ENCODE measurements at regions not wholly inside any gene's neighbourhood (a gene's known extent, or its start where the extent isn't known, plus 50 kb on each side); places are given as distances from the start of the nearest gene placed in this dataset.

DNA sequence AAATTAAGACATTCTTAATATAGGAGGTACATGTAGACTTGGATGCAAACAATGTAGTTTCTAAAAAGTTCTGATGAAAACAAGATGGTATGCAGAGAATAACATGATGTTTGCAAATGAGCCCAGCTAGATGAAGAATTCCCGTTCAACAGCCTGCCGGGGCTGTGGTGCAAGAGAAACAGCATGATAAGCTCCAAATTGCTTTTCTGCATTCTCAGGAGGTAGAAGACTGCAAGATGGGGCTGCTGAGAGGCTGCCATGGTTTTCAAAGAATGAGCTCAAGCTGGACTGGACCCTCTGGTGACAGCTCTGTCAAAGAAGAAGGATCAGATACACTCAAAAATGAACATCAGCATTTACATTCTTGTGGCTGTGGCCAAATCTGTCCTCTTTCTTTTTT lies 73.4 kb upstream of the PALS2 start:
- H3K27me3 ChIP-seq (ENCODE audit: low read depth, low read length), result no peaks in the 10 kb centered on the region; the same call in 1 of the 2 replicates
- H3K4me1 ChIP-seq (ENCODE audit: low read length), result no peaks in the 10 kb centered on the region
- no peaks in the 10 kb centered on the region for H4K20me1 ChIP-seq (ENCODE audit: insufficient read depth, low read length)
- TF ChIP-seq, protein P1, sequence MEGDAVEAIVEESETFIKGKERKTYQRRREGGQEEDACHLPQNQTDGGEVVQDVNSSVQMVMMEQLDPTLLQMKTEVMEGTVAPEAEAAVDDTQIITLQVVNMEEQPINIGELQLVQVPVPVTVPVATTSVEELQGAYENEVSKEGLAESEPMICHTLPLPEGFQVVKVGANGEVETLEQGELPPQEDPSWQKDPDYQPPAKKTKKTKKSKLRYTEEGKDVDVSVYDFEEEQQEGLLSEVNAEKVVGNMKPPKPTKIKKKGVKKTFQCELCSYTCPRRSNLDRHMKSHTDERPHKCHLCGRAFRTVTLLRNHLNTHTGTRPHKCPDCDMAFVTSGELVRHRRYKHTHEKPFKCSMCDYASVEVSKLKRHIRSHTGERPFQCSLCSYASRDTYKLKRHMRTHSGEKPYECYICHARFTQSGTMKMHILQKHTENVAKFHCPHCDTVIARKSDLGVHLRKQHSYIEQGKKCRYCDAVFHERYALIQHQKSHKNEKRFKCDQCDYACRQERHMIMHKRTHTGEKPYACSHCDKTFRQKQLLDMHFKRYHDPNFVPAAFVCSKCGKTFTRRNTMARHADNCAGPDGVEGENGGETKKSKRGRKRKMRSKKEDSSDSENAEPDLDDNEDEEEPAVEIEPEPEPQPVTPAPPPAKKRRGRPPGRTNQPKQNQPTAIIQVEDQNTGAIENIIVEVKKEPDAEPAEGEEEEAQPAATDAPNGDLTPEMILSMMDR (IDR thresholded peaks at IDR 0.05; ENCODE audit: low read depth, low read length), result no peak
- TF ChIP-seq EZH2phosphoT487 (IDR thresholded peaks at IDR 0.05; ENCODE audit: low read depth), result no peak
- no peaks in the 10 kb centered on the region for H3K79me2 ChIP-seq (ENCODE audit: low read length)
- H3K9me3 ChIP-seq (ENCODE audit: insufficient read depth, low read length), result no peaks in the 10 kb centered on the region
- no peak overlapping the region for H3K9ac ChIP-seq (ENCODE audit: low read length)
- H2AFZ ChIP-seq (ENCODE audit: low read depth, low read length), result no peak overlapping the region
- no peaks in the 10 kb centered on the region for H3K36me3 ChIP-seq (replicated peaks; ENCODE audit: low read depth, low read length)
- H3K4me3 ChIP-seq (ENCODE audit: low read length), result no peak overlapping the region
- no peak overlapping the region for H3K27ac ChIP-seq (ENCODE audit: low read length)
- no peak overlapping the region for H3K4me2 ChIP-seq (ENCODE audit: low read length)

DNA sequence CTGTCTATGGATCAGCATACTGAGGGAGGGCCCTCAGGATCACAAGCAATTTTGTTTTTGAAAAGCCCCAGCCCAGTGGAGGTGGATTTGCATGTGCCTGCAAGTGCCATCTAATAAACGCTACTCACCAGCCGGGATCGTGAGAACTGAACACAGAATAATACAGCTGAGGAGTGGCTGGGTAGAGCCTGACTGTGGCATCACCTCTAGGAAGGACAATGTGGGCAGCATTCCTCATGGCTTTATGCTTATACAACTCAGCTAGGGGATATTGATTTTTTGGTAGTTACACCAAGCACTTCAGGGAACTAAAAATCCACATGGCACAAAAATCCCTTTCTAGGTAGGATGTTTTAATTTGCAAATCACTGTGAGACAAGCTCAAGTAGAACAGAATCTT lies 72.7 kb upstream of the PALS2 start:
- Histone ChIP-seq H3K4me1 (ENCODE audit: low read length) (no peaks in the 10 kb centered on the region), H3K4me3 (ENCODE audit: low read length) (no peak overlapping the region), H3K9me3 (ENCODE audit: insufficient read depth, low read length) (no peaks in the 10 kb centered on the region), H3K27ac (ENCODE audit: low read length) (no peak overlapping the region), H3K27me3 (ENCODE audit: low read depth, low read length) (no peaks in the 10 kb centered on the region; the same call in 1 of the 2 replicates), H3K79me2 (ENCODE audit: low read length) (no peaks in the 10 kb centered on the region), H4K20me1 (ENCODE audit: insufficient read depth, low read length) (no peaks in the 10 kb centered on the region), H3K9ac (ENCODE audit: low read length) (no peak overlapping the region), H3K36me3 (replicated peaks; ENCODE audit: low read depth, low read length) (no peaks in the 10 kb centered on the region), H2AFZ (ENCODE audit: low read depth, low read length) (no peak overlapping the region), H3K4me2 (ENCODE audit: low read length) (no peak overlapping the region)
- no peak for TF ChIP-seq EZH2phosphoT487 (IDR thresholded peaks at IDR 0.05; ENCODE audit: low read depth)

DNA sequence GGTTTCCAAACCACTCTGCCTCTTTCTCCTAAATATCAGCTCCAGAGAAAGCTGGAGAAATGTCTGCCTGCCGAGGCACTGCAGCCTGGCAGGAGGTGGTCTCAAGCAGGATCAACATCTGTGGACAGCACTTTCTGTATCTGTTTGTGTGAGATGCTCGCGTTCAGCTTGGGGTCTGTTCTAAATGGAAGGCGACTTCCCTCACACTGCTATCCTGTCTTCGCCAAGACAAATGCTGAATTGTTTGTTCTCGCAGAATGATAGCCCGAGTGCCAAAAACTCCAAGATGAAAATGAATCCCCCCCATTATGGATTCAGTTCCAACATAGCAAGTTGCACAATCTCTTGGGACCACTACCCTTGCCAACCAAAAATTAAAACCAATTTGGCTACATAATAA lies 72.2 kb upstream of the PALS2 start:
- Histone ChIP-seq H3K9ac (ENCODE audit: low read length) (no peak overlapping the region), H3K9me3 (ENCODE audit: insufficient read depth, low read length) (no peaks in the 10 kb centered on the region), H3K4me1 (ENCODE audit: low read length) (no peaks in the 10 kb centered on the region), H3K79me2 (ENCODE audit: low read length) (no peaks in the 10 kb centered on the region), H4K20me1 (ENCODE audit: insufficient read depth, low read length) (no peaks in the 10 kb centered on the region), H3K36me3 (replicated peaks; ENCODE audit: low read depth, low read length) (no peaks in the 10 kb centered on the region), H2AFZ (ENCODE audit: low read depth, low read length) (no peak overlapping the region), H3K27me3 (ENCODE audit: low read depth, low read length) (no peaks in the 10 kb centered on the region; the same call in 1 of the 2 replicates), H3K27ac (ENCODE audit: low read length) (no peak overlapping the region), H3K4me3 (ENCODE audit: low read length) (no peak overlapping the region), H3K4me2 (ENCODE audit: low read length) (no peak overlapping the region)
- TF ChIP-seq, protein P1 (IDR thresholded peaks at IDR 0.05; ENCODE audit: low read depth, low read length), result no peak
- no peak for TF ChIP-seq EZH2phosphoT487 (IDR thresholded peaks at IDR 0.05; ENCODE audit: low read depth)

DNA sequence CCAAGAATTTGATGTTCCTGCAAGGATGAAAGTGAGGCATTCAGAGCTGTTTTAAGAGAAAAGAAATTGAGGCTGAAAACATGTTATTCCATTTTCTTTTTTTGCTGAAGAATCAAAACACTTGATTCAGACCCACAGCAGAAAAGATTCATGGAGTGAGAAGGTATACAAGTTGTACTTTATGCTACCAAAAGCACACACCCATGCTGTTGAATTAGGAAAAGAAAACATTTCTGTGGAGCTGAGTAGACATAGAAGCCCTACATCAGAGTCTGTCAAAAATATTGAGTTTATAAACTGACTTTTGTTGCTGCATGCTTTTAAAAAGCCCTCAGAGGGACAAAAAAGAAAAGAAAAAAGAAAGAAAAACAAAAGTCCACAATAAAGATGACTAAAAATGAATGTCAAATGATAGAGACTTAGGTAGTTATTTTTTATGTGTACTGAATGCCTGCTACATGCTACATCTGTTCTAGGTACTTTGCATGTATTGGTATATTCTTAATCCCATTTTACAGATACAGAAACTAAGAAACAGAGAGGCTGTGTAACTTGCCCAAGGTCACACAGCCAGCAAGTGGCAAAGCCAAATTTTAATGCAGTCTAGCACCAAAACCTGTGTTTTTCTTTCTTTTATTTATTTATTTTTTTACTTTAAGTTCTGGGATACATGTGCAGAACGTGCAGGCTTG lies 71.7 kb upstream of the PALS2 start:
- Histone ChIP-seq H3K27me3 (ENCODE audit: low read depth, low read length) (no peaks in the 10 kb centered on the region; the same call in 1 of the 2 replicates), H4K20me1 (ENCODE audit: insufficient read depth, low read length) (no peaks in the 10 kb centered on the region), H3K4me2 (ENCODE audit: low read length) (no peak overlapping the region), H2AFZ (ENCODE audit: low read depth, low read length) (no peak overlapping the region), H3K36me3 (replicated peaks; ENCODE audit: low read depth, low read length) (no peaks in the 10 kb centered on the region), H3K27ac (ENCODE audit: low read length) (no peak overlapping the region), H3K4me1 (ENCODE audit: low read length) (no peaks in the 10 kb centered on the region), H3K9me3 (ENCODE audit: insufficient read depth, low read length) (no peaks in the 10 kb centered on the region), H3K79me2 (ENCODE audit: low read length) (no peaks in the 10 kb centered on the region), H3K4me3 (ENCODE audit: low read length) (no peak overlapping the region), H3K9ac (ENCODE audit: low read length) (no peak overlapping the region)
- TF ChIP-seq, protein P1 (IDR thresholded peaks at IDR 0.05; ENCODE audit: low read depth, low read length), result no peak
- no peak for TF ChIP-seq EZH2phosphoT487 (IDR thresholded peaks at IDR 0.05; ENCODE audit: low read depth)

Measured in OCI-LY3 (cell line).